ENCODE measurements at regions not wholly inside any gene's neighbourhood (a gene's known extent, or its start where the extent isn't known, plus 50 kb on each side); places are given as distances from the start of the nearest gene placed in this dataset.
"Not testable (repeated sequence)": the region's sequence is repeated elsewhere in the genome, so short reads cannot be mapped to it uniquely, and the experiment has no call there.

DNA sequence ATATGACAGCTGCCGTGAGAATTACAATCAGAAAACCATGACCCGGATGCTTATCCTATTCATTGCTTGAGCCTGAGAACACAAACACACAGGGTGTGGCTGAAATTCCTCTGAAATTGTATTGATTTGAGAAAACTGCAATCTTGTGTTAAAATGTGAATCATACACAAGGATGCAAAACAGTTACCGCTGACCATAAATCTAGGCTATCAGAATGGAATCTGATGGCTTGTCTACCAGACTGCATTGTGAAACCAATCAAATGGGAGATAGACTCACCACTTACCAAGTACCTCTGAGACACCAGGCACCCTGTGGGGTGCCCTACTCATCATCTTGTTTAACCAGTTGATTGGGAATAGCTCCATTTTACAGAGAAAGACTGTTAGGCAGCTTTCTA is 188.7 kb upstream of the MSX2 start:
- ChIA-PET SMC1A (ENCODE audit: uncharacterized antibody, unreplicated experiment) (no interaction called here), RAD21 (ENCODE audit: unreplicated experiment) (no interaction called here), CTCF (no interaction called here), POLR2A (no interaction called here)
- FAIRE-seq (no peak), DNase-seq (ENCODE audit: low read depth, low spot score) (no peak), ATAC-seq (no peak)
- in situ Hi-C loops (cut with MboI) = no loop called here
- BruUV-seq (replicated peaks) = no TSS peak
- intact Hi-C loops (cut with micrococcal nuclease; ENCODE audit: unreplicated experiment) = no loop called here
- Histone ChIP-seq H3K4me3 (no peak overlapping the region), H3K27me3 (replicated peaks in 1 of 2; ENCODE audit: control insufficient read depth in 2 of 2, insufficient read depth in 2 of 2, low read length in 1 of 2) (no peaks in the 10 kb centered on the region; a peak in 2 of 4 replicates), H3K36me3 (ENCODE audit: control insufficient read depth in 2 of 2, insufficient read depth in 2 of 2, low read length in 1 of 2) (no peaks in the 10 kb centered on the region), H3K79me2 (ENCODE audit: control insufficient read depth, insufficient read depth, low read length) (no peaks in the 10 kb centered on the region), H3K9ac (ENCODE audit: control insufficient read depth, insufficient read depth, low read length) (no peak overlapping the region), H3K4me1 (ENCODE audit: control insufficient read depth, insufficient read depth, low read length) (no peaks in the 10 kb centered on the region), H2AFZ (ENCODE audit: control insufficient read depth, low read depth, low read length) (no peak overlapping the region), H3K4me2 (ENCODE audit: control insufficient read depth, insufficient read depth) (no peak overlapping the region), H3K9me3 (replicated peaks; ENCODE audit: control insufficient read depth, insufficient read depth, low read length) (no peaks in the 10 kb centered on the region), H3K27ac (ENCODE audit: control insufficient read depth, insufficient read depth) (no peak overlapping the region), H4K20me1 (ENCODE audit: control insufficient read depth, insufficient read depth) (no peaks in the 10 kb centered on the region)
- no peak for TF ChIP-seq TCF3 (IDR thresholded peaks at IDR 0.05; ENCODE audit: borderline replicate concordance, insufficient read depth, low read depth, low read length)
- no peak for TF ChIP-seq MYC (IDR thresholded peaks at IDR 0.05; ENCODE audit: insufficient read depth, insufficient read length, insufficient replicate concordance, low read length, severe bottlenecking)
- TF ChIP-seq KLF5 (IDR thresholded peaks at IDR 0.05; ENCODE audit: partially characterized antibody) = no peak
- TF ChIP-seq EED (IDR thresholded peaks at IDR 0.05; ENCODE audit: low read depth) = no peak
- no peak for TF ChIP-seq POU2F2 (IDR thresholded peaks at IDR 0.05; ENCODE audit: borderline replicate concordance, low read depth, low read length)
- TF ChIP-seq NR2F1 (conservative IDR thresholded peaks at IDR 0.05) = no peak
- TF ChIP-seq BRCA1 (IDR thresholded peaks at IDR 0.05; ENCODE audit: low read depth, low read length) = no peak
- no peak for TF ChIP-seq SMAD1 (IDR thresholded peaks at IDR 0.05; ENCODE audit: low read depth, partially characterized antibody)
- no peak for TF ChIP-seq MAX (IDR thresholded peaks at IDR 0.05; ENCODE audit: low read depth, low read length)
- no peak for TF ChIP-seq CBFB (IDR thresholded peaks at IDR 0.05; ENCODE audit: low read depth)
- no peak for TF ChIP-seq TARDBP (IDR thresholded peaks at IDR 0.05; ENCODE audit: borderline replicate concordance)
- no peak for TF ChIP-seq ZNF687 (IDR thresholded peaks at IDR 0.05)
- TF ChIP-seq SUPT20H (IDR thresholded peaks at IDR 0.05; ENCODE audit: borderline replicate concordance, control insufficient read depth, low read depth, low read length) = no peak
- TF ChIP-seq ZNF384 (IDR thresholded peaks at IDR 0.05; ENCODE audit: borderline replicate concordance, low read depth, low read length) = no peak
- no peak for TF ChIP-seq ATF7 (IDR thresholded peaks at IDR 0.05; ENCODE audit: low read depth)
- TF ChIP-seq ZNF217 (IDR thresholded peaks at IDR 0.05) = no peak
- TF ChIP-seq DPF2 (IDR thresholded peaks at IDR 0.05) = no peak
- 73% methylated on average over 3 of the region's 3 CpGs for WGBS (ENCODE audit: insufficient coverage, insufficient replicate concordance, low lambda C conversion rate, missing lambda C conversion rate)

DNA sequence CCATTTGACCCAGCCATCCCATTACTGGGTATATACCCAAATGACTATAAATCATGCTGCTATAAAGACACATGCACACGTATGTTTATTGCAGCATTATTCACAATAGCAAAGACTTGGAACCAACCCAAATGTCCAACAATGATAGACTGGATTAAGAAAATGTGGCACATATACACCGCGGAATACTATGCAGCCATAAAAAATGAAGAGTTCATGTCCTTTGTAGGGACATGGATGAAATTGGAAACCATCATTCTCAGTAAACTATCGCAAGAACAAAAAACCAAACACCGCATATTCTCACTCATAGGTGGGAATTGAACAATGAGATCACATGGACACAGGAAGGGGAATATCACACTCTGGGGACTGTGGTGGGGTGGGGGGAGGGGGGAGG is 184.6 kb upstream of the MSX2 start:
- H3K27ac ChIP-seq (ENCODE audit: control insufficient read depth, insufficient read depth); H3K27me3 ChIP-seq (replicated peaks in 1 of 2; ENCODE audit: control insufficient read depth in 2 of 2, insufficient read depth in 2 of 2, low read length in 1 of 2); H3K36me3 ChIP-seq (ENCODE audit: control insufficient read depth in 2 of 2, insufficient read depth in 2 of 2, low read length in 1 of 2); intact Hi-C loops (cut with micrococcal nuclease; ENCODE audit: unreplicated experiment); H3K79me2 ChIP-seq (ENCODE audit: control insufficient read depth, insufficient read depth, low read length); H2AFZ ChIP-seq (ENCODE audit: control insufficient read depth, low read depth, low read length); POLR2A ChIA-PET; CTCF ChIA-PET; H3K9me3 ChIP-seq (replicated peaks; ENCODE audit: control insufficient read depth, insufficient read depth, low read length); in situ Hi-C loops (cut with MboI); H3K9ac ChIP-seq (ENCODE audit: control insufficient read depth, insufficient read depth, low read length); H4K20me1 ChIP-seq (ENCODE audit: control insufficient read depth, insufficient read depth); ATAC-seq; H3K4me3 ChIP-seq; FAIRE-seq; H3K4me2 ChIP-seq (ENCODE audit: control insufficient read depth, insufficient read depth); SMC1A ChIA-PET (ENCODE audit: uncharacterized antibody, unreplicated experiment); H3K4me1 ChIP-seq (ENCODE audit: control insufficient read depth, insufficient read depth, low read length); BruUV-seq (replicated peaks); DNase-seq (ENCODE audit: low read depth, low spot score); RAD21 ChIA-PET (ENCODE audit: unreplicated experiment): not testable (repeated sequence)
- WGBS (ENCODE audit: insufficient coverage, insufficient replicate concordance, low lambda C conversion rate, missing lambda C conversion rate) = 100% methylated on average over 3 of the region's 5 CpGs

Data from GM12878 (cell line).